ENCODE measurements at regions not wholly inside any gene's neighbourhood (a gene's known extent, or its start where the extent isn't known, plus 50 kb on each side); places are given as distances from the start of the nearest gene placed in this dataset.

GRCh38 chr22:47710135-47710534 lies 947.7 kb downstream of the TBC1D22A start (continued):
- TF ChIP-seq EGR1 (IDR thresholded peaks at IDR 0.05; ENCODE audit: low read depth) = no peak
- TF ChIP-seq ZFX (IDR thresholded peaks at IDR 0.05) = no peak
- no peak for TF ChIP-seq SIN3A (IDR thresholded peaks at IDR 0.05; ENCODE audit: low read depth)
- TF ChIP-seq CTCF (IDR thresholded peaks at IDR 0.05 in 2 of 3, conservative IDR thresholded peaks at IDR 0.05 in 1 of 3; ENCODE audit: borderline replicate concordance in 1 of 3, insufficient read depth in 1 of 3, low read depth in 2 of 3, low read length in 2 of 3) = no peak
- TF ChIP-seq CEBPB (IDR thresholded peaks at IDR 0.05; ENCODE audit: low read depth) = no peak
- no peak for TF ChIP-seq JUND (IDR thresholded peaks at IDR 0.05)
- TF ChIP-seq MAX (IDR thresholded peaks at IDR 0.05) = no peak

GRCh38 chr22:47705350-47705749 lies 942.9 kb downstream of the TBC1D22A start:
- Histone ChIP-seq H3K4me3 (replicated peaks in 1 of 2; ENCODE audit: low read depth in 1 of 2, low read length in 2 of 2) (no peak overlapping the region), H3K9me2 (ENCODE audit: insufficient read depth) (no peaks in the 10 kb centered on the region), H3K36me3 (ENCODE audit: control insufficient read depth in 1 of 2, insufficient read depth in 2 of 2, low read length in 2 of 2) (no peaks in the 10 kb centered on the region), H3K4me2 (ENCODE audit: low read length) (no peak overlapping the region), H3K9ac (ENCODE audit: low read length) (no peak overlapping the region), H3K27ac (ENCODE audit: low read depth, low read length) (no peak overlapping the region), H3K4me1 (ENCODE audit: control insufficient read depth in 1 of 2, insufficient read depth in 2 of 2, low read length in 2 of 2) (no peaks in the 10 kb centered on the region), H3K27me3 (ENCODE audit: insufficient read depth, low read length) (no peaks in the 10 kb centered on the region), H3K9me3 (ENCODE audit: control insufficient read depth in 1 of 2, insufficient read depth in 1 of 2, low read depth in 1 of 2, low read length in 2 of 2) (no peaks in the 10 kb centered on the region), H2AFZ (ENCODE audit: low read depth, low read length, poor library complexity, severe bottlenecking) (no peak overlapping the region), H4K20me1 (ENCODE audit: insufficient read depth) (no peaks in the 10 kb centered on the region), H3K79me2 (ENCODE audit: insufficient read depth, low read length) (no peaks in the 10 kb centered on the region)
- intact Hi-C loops (cut with micrococcal nuclease) = no loop called here
- POLR2A ChIA-PET = no interaction called here
- TF ChIP-seq ZFX (IDR thresholded peaks at IDR 0.05) (no peak), ZNF274 (IDR thresholded peaks at IDR 0.05; ENCODE audit: low read depth, low read length) (no peak), ZBTB33 (IDR thresholded peaks at IDR 0.05; ENCODE audit: extremely low read depth, insufficient replicate concordance, low read length) (no peak), TCF7L2 (IDR thresholded peaks at IDR 0.05; ENCODE audit: borderline replicate concordance, extremely low read depth, insufficient read depth, insufficient read length) (no peak), CBX3 (IDR thresholded peaks at IDR 0.05; ENCODE audit: low read depth) (no peak)
- ATAC-seq (no peak), DNase-seq (ENCODE audit: low read depth, low spot score) (no peak)
- CTCF ChIA-PET = no interaction called here
- BruUV-seq (replicated peaks) = no TSS peak
- RAD21 ChIA-PET (ENCODE audit: low non-redundant PET in 1 of 2, low total read pairs in 2 of 2, uncharacterized antibody in 2 of 2, unreplicated experiment in 2 of 2) = no interaction called here
